Uterus (tissue), 3 donors: ENCODE measurements at regions not wholly inside any gene's neighbourhood (a gene's known extent, or its start where the extent isn't known, plus 50 kb on each side); places are given as distances from the start of the nearest gene placed in this dataset.

Experiments
- DNase-seq, 2 donors: peaks; one replicate each; pipeline ENCODE4 v3.0.0-alpha.2; 2019 to 2020
- H3K27ac ChIP-seq, 2 donors: fragments of 200-600 bp; sonication (generic); 1 replicate in 1 of 2; 2 replicates in 1 of 2; pipeline ENCODE4 v1.5.1; 2016 to 2018
- H3K27me3 ChIP-seq, 2 donors: fragments of 200-600 bp; sonication (generic); one replicate each; pipeline ENCODE4 v1.5.1; 2018 to 2019; ENCODE audit warnings: control low read depth in 1 of 2
- H3K36me3 ChIP-seq, 2 donors: fragments of 200-600 bp; sonication (generic); one replicate each; pipeline ENCODE4 v1.5.1; 2019; ENCODE audit warnings: control low read depth in 1 of 2
- H3K4me1 ChIP-seq, 2 donors: fragments of 200-600 bp; sonication (generic); one replicate each; pipeline ENCODE4 v1.5.1; 2018 to 2019; ENCODE audit warnings: control low read depth in 1 of 2
- H3K4me3 ChIP-seq, 2 donors: fragments of 200-600 bp; sonication (generic); 1 replicate in 1 of 2; 2 replicates in 1 of 2; pipeline ENCODE4 v1.5.1; 2018 to 2019; ENCODE audit warnings: mild to moderate bottlenecking in 1 of 2
- H3K9me3 ChIP-seq, 2 donors: fragments of 200-600 bp; sonication (generic); one replicate each; pipeline ENCODE4 v1.5.1; 2019; ENCODE audit warnings: control low read depth in 1 of 2
- POLR2A ChIP-seq, 2 donors: fragments of 450-650 bp; IDR thresholded peaks; one replicate each; pipeline ENCODE4 v1.6.1; 2016; ENCODE audit warnings: antibody characterized with exemption in 2 of 2, mild to moderate bottlenecking in 1 of 2, moderate library complexity in 1 of 2
- intact Hi-C: fragments of 100-400 bp; cut with DNase I; formaldehyde crosslinking; loops from one replicate; pipeline ENCODE4 v1.15.1; 2023; ENCODE audit warnings: low total_unique reads
- TF ChIP-seq, protein P1 (sequence below), 4 experiments: fragments of 200-600 bp in 2 of 4; fragments of 450-650 bp in 2 of 4; sonication (generic) in 2 of 4; IDR thresholded peaks; one replicate each; pipeline ENCODE4 v1.5.1; 2016 to 2019; ENCODE audit warnings: antibody characterized with exemption in 4 of 4, mild to moderate bottlenecking in 2 of 4, moderate library complexity in 1 of 4
- donor health status: DM: yes; HTN: yes; CAD: no.

DNA sequence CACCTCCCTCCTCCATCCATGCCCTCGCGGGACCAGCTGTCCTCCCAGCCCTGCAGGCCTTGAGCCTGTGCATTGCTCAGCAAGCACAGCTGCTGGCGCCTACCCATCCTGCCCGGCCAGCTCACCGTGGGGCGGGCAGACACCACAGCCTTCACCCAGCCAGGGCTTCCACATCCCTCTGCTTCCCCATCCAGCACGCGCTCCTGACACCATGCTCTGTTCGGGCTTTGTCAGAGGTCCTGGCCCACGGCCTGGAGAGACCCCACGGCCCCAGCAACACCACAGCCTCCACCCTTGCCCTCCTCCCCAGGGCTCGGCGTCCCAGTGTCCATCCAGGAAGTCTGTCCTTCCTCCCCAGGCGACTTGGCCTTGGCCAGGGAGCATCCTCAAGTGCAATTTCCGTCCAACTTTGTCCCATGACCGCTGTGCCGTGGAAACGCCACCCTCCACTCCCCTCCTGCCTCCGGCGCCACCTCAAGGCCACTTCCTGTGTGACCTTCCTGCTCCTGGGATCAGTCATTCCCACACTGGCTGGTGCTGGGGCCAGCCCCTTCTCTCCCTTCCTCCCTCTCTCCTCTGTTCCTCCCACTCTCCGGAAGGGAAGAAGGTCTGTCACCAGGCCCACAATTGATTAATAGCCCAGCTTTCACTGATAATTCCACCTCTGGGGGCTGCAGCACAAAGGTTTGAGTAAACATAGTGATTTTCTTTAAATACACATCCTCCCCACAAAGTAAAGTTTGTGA, 71.5 kb upstream of the SMNDC1 start:
- H3K27me3 ChIP-seq = no peaks in the 10 kb centered on the region
- no peaks in the 10 kb centered on the region for H3K36me3 ChIP-seq
- no peak for DNase-seq
- H3K4me1 ChIP-seq = no peaks in the 10 kb centered on the region
- TF ChIP-seq, protein P1, sequence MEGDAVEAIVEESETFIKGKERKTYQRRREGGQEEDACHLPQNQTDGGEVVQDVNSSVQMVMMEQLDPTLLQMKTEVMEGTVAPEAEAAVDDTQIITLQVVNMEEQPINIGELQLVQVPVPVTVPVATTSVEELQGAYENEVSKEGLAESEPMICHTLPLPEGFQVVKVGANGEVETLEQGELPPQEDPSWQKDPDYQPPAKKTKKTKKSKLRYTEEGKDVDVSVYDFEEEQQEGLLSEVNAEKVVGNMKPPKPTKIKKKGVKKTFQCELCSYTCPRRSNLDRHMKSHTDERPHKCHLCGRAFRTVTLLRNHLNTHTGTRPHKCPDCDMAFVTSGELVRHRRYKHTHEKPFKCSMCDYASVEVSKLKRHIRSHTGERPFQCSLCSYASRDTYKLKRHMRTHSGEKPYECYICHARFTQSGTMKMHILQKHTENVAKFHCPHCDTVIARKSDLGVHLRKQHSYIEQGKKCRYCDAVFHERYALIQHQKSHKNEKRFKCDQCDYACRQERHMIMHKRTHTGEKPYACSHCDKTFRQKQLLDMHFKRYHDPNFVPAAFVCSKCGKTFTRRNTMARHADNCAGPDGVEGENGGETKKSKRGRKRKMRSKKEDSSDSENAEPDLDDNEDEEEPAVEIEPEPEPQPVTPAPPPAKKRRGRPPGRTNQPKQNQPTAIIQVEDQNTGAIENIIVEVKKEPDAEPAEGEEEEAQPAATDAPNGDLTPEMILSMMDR (IDR thresholded peaks at IDR 0.05) = no peak
- no peak for TF ChIP-seq POLR2A (IDR thresholded peaks at IDR 0.05)
- intact Hi-C loops = no loop called here
- H3K27ac ChIP-seq = no peak overlapping the region
- no peak overlapping the region for H3K4me3 ChIP-seq
- no peaks in the 10 kb centered on the region for H3K9me3 ChIP-seq

DNA sequence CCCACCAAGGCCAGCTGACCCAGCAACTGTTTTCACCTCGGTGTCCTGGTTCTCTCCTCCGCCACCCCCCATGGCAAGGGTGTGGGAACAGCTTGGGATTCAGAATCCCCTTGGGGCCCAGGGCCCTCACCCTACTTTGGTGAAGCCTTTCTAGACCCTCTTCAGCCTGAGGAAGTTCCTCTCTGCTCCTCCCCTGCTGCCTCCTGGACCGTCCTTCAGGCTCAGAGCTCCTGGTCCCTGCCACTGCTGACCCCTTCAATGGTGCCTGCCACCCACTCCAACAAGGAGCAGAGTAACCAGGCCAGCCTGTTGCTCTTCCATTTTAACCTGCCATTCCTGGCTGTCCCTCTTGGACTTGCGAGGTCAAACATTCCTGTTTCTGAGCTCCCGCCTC, 72.0 kb upstream of the SMNDC1 start:
- no peaks in the 10 kb centered on the region for H3K36me3 ChIP-seq
- no peaks in the 10 kb centered on the region for H3K9me3 ChIP-seq
- no peak for TF ChIP-seq POLR2A (IDR thresholded peaks at IDR 0.05)
- TF ChIP-seq, protein P1 (IDR thresholded peaks at IDR 0.05) = no peak
- intact Hi-C loops = no loop called here
- no peak for DNase-seq
- no peaks in the 10 kb centered on the region for H3K4me1 ChIP-seq
- H3K27ac ChIP-seq = no peak overlapping the region
- H3K27me3 ChIP-seq = no peaks in the 10 kb centered on the region
- H3K4me3 ChIP-seq = no peak overlapping the region

DNA sequence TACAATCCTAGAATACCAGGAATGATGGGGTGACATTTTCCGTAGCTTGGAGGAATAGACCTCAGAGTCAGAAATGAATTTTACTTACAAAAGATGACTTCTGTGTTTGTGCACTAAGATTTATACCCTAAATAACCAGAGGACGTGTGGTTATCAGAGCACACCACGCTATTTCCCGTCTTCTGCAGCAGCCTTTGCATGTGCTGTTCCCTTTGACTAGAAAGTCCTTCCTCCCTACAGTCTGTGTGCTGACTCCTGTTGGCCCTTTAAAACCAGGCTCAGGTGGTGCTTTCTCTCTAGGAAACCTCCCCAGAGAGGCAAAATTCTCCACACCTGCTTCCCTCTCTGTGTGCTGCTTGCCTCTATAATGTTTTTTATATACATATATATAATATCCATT, 73.3 kb upstream of the SMNDC1 start:
- no peak for DNase-seq
- intact Hi-C loops = no loop called here
- Histone ChIP-seq H3K4me3 (no peak overlapping the region), H3K27me3 (no peaks in the 10 kb centered on the region), H3K4me1 (no peaks in the 10 kb centered on the region), H3K9me3 (no peaks in the 10 kb centered on the region), H3K27ac (no peak overlapping the region), H3K36me3 (no peaks in the 10 kb centered on the region)
- TF ChIP-seq, protein P1 (IDR thresholded peaks at IDR 0.05) = no peak
- no peak for TF ChIP-seq POLR2A (IDR thresholded peaks at IDR 0.05)

DNA sequence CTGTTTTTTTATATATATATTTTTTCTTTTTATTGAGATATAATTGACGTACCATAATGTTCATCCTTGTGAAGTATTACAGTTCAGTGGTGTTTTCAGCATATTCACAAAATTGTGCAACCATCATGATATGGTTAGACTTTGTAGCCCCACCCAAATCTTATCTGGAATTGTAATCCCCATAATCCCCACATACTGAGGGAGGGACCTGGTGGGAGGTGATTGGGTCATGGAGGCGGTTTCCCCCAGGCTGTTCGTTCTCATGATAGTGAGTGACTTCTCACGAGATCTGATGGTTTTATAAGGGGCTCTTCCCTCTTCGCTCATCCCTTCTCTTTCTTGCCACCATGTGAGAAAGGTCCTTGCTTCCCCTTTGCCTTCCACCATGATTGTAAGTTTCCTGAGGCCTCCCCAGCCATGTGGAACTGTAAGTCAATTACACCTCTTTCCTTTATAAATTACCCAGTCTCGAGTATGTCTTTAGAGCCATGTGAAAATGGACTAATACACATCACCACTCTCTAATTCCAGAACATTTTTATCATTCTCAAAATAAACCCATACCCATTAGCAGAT, 73.9 kb upstream of the SMNDC1 start:
- DNase-seq = no peak
- Histone ChIP-seq H3K4me1 (no peaks in the 10 kb centered on the region), H3K27ac (no peak overlapping the region), H3K36me3 (no peaks in the 10 kb centered on the region), H3K27me3 (no peaks in the 10 kb centered on the region), H3K9me3 (no peaks in the 10 kb centered on the region), H3K4me3 (no peak overlapping the region)
- no peak for TF ChIP-seq POLR2A (IDR thresholded peaks at IDR 0.05)
- TF ChIP-seq, protein P1 (IDR thresholded peaks at IDR 0.05) = no peak
- intact Hi-C loops = no loop called here

DNA sequence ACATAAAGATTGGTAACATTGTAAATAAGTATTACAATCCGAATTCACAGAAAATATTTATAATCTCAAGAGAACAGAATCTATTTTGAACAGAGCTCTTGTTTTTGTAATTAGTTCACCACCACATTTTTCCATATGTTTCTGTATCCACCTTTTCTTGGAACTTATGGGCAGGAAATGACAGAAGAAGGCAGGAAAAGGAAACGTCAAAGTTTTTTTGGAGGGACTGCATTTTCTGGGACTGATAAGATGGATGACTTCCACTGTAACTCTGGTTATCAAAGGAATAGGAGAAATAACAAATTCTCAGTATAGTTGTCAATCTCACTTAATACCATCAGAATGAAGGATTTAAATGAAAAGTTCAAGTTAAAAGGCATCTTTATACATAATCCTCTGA, 75.1 kb upstream of the SMNDC1 start:
- intact Hi-C loops = no loop called here
- Histone ChIP-seq H3K36me3 (no peaks in the 10 kb centered on the region), H3K27me3 (no peaks in the 10 kb centered on the region), H3K4me1 (no peaks in the 10 kb centered on the region), H3K27ac (no peak overlapping the region), H3K9me3 (no peaks in the 10 kb centered on the region), H3K4me3 (no peak overlapping the region)
- DNase-seq = no peak
- no peak for TF ChIP-seq POLR2A (IDR thresholded peaks at IDR 0.05)
- TF ChIP-seq, protein P1 (IDR thresholded peaks at IDR 0.05) = no peak
